ENCODE measurements at regions not wholly inside any gene's neighbourhood (a gene's known extent, or its start where the extent isn't known, plus 50 kb on each side); places are given as distances from the start of the nearest gene placed in this dataset.

DNA sequence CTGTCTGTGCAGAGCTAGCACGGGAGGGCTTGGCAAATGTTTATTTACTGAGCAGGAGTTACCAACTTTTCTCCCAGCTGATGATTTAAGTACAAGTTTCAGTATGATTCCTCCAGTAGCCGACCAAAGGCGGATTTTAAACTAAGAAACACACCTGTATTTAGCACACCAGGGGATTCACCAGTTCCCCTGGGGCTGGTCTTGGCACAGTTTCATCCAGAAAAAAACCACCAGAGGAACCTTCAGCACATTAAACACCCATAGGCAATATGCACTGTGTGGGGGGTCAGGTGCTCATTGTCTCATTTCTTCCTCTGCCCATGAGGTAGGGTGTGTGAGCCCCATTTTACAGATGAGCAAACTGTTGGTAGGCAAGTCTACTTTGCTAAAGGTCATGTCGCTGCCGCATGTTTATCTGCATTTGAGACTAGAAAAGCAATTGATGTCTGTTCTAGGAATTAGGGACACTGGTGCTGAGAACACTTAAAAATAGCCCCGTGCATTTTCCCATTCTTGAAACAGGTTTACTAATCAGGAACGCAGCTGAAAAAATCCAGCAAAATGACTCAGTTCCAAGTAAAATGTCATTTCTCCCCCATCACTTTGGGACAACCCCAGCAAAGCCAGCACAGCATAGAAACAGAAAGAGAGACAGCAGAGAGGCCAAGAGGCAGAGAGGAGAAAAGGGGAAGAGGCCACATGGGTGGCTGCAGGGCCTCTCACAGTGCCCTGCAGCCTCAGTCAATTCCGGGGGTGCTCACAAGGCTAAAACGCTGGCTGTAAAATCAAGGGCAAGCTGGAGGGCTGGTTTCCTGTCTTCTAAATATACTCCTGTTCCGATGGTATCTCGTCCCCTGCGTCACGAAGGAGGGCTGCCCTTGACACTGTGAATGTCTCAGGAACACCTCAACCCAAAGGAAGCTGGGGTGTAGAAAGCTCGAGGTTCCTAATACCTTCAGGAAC is 166.8 kb upstream of the ID2 start:
- TF ChIP-seq, protein P1, sequence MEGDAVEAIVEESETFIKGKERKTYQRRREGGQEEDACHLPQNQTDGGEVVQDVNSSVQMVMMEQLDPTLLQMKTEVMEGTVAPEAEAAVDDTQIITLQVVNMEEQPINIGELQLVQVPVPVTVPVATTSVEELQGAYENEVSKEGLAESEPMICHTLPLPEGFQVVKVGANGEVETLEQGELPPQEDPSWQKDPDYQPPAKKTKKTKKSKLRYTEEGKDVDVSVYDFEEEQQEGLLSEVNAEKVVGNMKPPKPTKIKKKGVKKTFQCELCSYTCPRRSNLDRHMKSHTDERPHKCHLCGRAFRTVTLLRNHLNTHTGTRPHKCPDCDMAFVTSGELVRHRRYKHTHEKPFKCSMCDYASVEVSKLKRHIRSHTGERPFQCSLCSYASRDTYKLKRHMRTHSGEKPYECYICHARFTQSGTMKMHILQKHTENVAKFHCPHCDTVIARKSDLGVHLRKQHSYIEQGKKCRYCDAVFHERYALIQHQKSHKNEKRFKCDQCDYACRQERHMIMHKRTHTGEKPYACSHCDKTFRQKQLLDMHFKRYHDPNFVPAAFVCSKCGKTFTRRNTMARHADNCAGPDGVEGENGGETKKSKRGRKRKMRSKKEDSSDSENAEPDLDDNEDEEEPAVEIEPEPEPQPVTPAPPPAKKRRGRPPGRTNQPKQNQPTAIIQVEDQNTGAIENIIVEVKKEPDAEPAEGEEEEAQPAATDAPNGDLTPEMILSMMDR (IDR thresholded peaks at IDR 0.05), result no peak
- TF ChIP-seq POLR2AphosphoS5 (IDR thresholded peaks at IDR 0.05), result peak in 1 of 3 donors; percentile 27
